H1 (cell line): ENCODE measurements at regions not wholly inside any gene's neighbourhood (a gene's known extent, or its start where the extent isn't known, plus 50 kb on each side); places are given as distances from the start of the nearest gene placed in this dataset.

ENCODE experiments used
- CTCF ChIA-PET: fragments of 300-600 bp; sonication (Branson Sonifier 250); formaldehyde crosslinking; loops from one replicate; lab custom pipeline; 2021; ENCODE audit not compliant: partially characterized antibody; lab: Charles Lee
- POLR2A ChIA-PET: fragments of 300-600 bp; sonication (Branson Sonifier 250); formaldehyde crosslinking; loops from one replicate; lab custom pipeline; 2021; ENCODE audit warnings: inconsistent platforms; ENCODE audit not compliant: partially characterized antibody; lab: Charles Lee
- DNase-seq, 2 experiments: peaks; one replicate each; pipeline versions ENCODE4 v3.0.0 to v3.0.0-alpha.2; 2010 to 2022; ENCODE audit warnings: low spot score in 2 of 2, low read depth in 1 of 2, mixed read lengths in 1 of 2
- FAIRE-seq: peaks from 2 replicates; lab custom pipeline; 2011; peaks lifted over from hg19 to GRCh38; lab: Jason Lieb, UNC
- H2AFZ ChIP-seq: 2 replicates; pipeline ENCODE4 v1.8.1; 2012; ENCODE audit warnings: low read length, inconsistent platforms
- H2AK5ac ChIP-seq: 2 replicates; pipeline ENCODE4 v1.6.1; 2013; ENCODE audit warnings: low read depth, low read length
- H2BK120ac ChIP-seq: replicated peaks from 2 replicates; pipeline ENCODE3; 2013; ENCODE audit warnings: low read depth, low read length, inconsistent platforms
- H2BK12ac ChIP-seq: 2 replicates; pipeline ENCODE4 v1.6.1; 2013; ENCODE audit warnings: low read depth, low read length
- H2BK15ac ChIP-seq: 2 replicates; pipeline ENCODE4 v1.6.1; 2013; ENCODE audit warnings: low read length
- H2BK20ac ChIP-seq: 2 replicates; pipeline ENCODE4 v1.6.1; 2013; ENCODE audit warnings: low read length
- H2BK5ac ChIP-seq: 2 replicates; pipeline ENCODE4 v1.6.1; 2013; ENCODE audit warnings: low read depth, low read length
- H3K14ac ChIP-seq: 2 replicates; pipeline ENCODE4 v1.6.1; 2013; ENCODE audit warnings: inconsistent platforms; ENCODE audit not compliant: insufficient read length
- H3K18ac ChIP-seq: 2 replicates; pipeline ENCODE4 v1.6.1; 2013; ENCODE audit warnings: low read length; ENCODE audit errors: extremely low read depth
- H3K23ac ChIP-seq: 2 replicates; pipeline ENCODE4 v1.6.1; 2013; ENCODE audit warnings: inconsistent platforms; ENCODE audit not compliant: insufficient read length
- H3K23me2 ChIP-seq: 2 replicates; pipeline ENCODE4 v1.6.1; 2013; ENCODE audit warnings: low read depth, low read length
- H3K27ac ChIP-seq: 2 replicates; pipeline ENCODE4 v1.6.1; 2011; ENCODE audit warnings: low read depth, low read length, inconsistent platforms
- H3K27me3 ChIP-seq, 4 experiments: replicated peaks in 1 of 4; 1 replicate in 1 of 4; 2 replicates in 3 of 4; pipeline versions ENCODE4 v1.6.1 to v1.8.1; 2011 to 2013; ENCODE audit warnings: low read length in 3 of 4, mild to moderate bottlenecking in 3 of 4, inconsistent platforms in 2 of 4, mixed read lengths in 2 of 4, moderate library complexity in 1 of 4; ENCODE audit not compliant: control insufficient read depth in 3 of 4, insufficient read depth in 3 of 4; ENCODE audit errors: extremely low read depth in 1 of 4
- H3K36me3 ChIP-seq, 4 experiments: 2 replicates each; pipeline versions ENCODE4 v1.6.1 to v1.8.1; 2011 to 2013; ENCODE audit warnings: mild to moderate bottlenecking in 4 of 4, low read length in 3 of 4, moderate library complexity in 2 of 4, control low read depth in 1 of 4, inconsistent platforms in 1 of 4; ENCODE audit not compliant: insufficient read depth in 4 of 4, control insufficient read depth in 2 of 4
- H3K4ac ChIP-seq: replicated peaks from 2 replicates; pipeline ENCODE3; 2013; ENCODE audit warnings: low read length, low read depth, mixed read lengths, inconsistent platforms; ENCODE audit not compliant: insufficient read length
- H3K4me1 ChIP-seq, 4 experiments: replicated peaks in 1 of 4; 1 replicate in 1 of 4; 2 replicates in 3 of 4; pipeline versions ENCODE4 v1.6.1 to v1.8.1; 2011 to 2013; ENCODE audit warnings: low read length in 3 of 4, inconsistent platforms in 2 of 4, mixed read lengths in 1 of 4; ENCODE audit not compliant: insufficient read depth in 4 of 4, control insufficient read depth in 3 of 4
- H3K4me2 ChIP-seq, 2 experiments: 2 replicates each; pipeline versions ENCODE4 v1.6.1 to v1.8.1; 2011 to 2013; ENCODE audit warnings: low read depth in 2 of 2, low read length in 2 of 2, control low read depth in 1 of 2, inconsistent platforms in 1 of 2, mild to moderate bottlenecking in 1 of 2; ENCODE audit not compliant: insufficient read depth in 1 of 2
- H3K4me3 ChIP-seq, 4 experiments: fragments of 200-600, 300-600 bp in 1 of 4; sonication (generic), shearing (Covaris generic), sonication (Bioruptor Twin) in 1 of 4; 2 replicates each; pipeline versions ENCODE4 v1.5.1 to v1.8.1; 2011 to 2016; ENCODE audit warnings: low read length in 4 of 4, low read depth in 3 of 4, control low read depth in 2 of 4, inconsistent platforms in 2 of 4, mild to moderate bottlenecking in 2 of 4, mixed read lengths in 1 of 4, moderate library complexity in 1 of 4; ENCODE audit not compliant: insufficient read depth in 2 of 4; ENCODE audit errors: extremely low read depth in 1 of 4
- H3K56ac ChIP-seq: replicated peaks from 2 replicates; pipeline ENCODE3; 2013; ENCODE audit warnings: low read depth, mild to moderate bottlenecking, mixed read lengths, low read length, inconsistent platforms; ENCODE audit not compliant: insufficient read length
- H3K79me1 ChIP-seq: 2 replicates; pipeline ENCODE4 v1.6.1; 2013; ENCODE audit warnings: low read depth, low read length, control low read depth
- H3K79me2 ChIP-seq, 2 experiments: 2 replicates each; pipeline versions ENCODE4 v1.6.1 to v1.8.1; 2012 to 2013; ENCODE audit warnings: low read length in 2 of 2, mild to moderate bottlenecking in 2 of 2, inconsistent platforms in 1 of 2; ENCODE audit not compliant: insufficient read depth in 2 of 2, control insufficient read depth in 1 of 2
- H3K9ac ChIP-seq, 4 experiments: replicated peaks in 1 of 4; 1 replicate in 1 of 4; 2 replicates in 3 of 4; pipeline versions ENCODE4 v1.6.1 to v1.8.1; 2011 to 2013; ENCODE audit warnings: low read depth in 3 of 4, low read length in 3 of 4, control low read depth in 2 of 4, mild to moderate bottlenecking in 2 of 4, moderate library complexity in 2 of 4, inconsistent platforms in 1 of 4; ENCODE audit errors: extremely low read depth in 1 of 4
- H3K9me3 ChIP-seq, 2 experiments: 2 replicates each; pipeline versions ENCODE4 v1.6.1 to v1.8.1; 2012 to 2013; ENCODE audit warnings: mild to moderate bottlenecking in 2 of 2, moderate library complexity in 2 of 2, control low read depth in 1 of 2, inconsistent platforms in 1 of 2, low read depth in 1 of 2, low read length in 1 of 2, mixed read lengths in 1 of 2; ENCODE audit not compliant: insufficient read depth in 2 of 2
- H4K20me1 ChIP-seq, 2 experiments: replicated peaks in 1 of 2; 2 replicates each; pipeline versions ENCODE3 to v1.8.1; 2011 to 2013; ENCODE audit warnings: inconsistent platforms in 2 of 2, low read length in 2 of 2, mild to moderate bottlenecking in 1 of 2; ENCODE audit not compliant: insufficient read depth in 2 of 2, control insufficient read depth in 1 of 2
- H4K5ac ChIP-seq: 2 replicates; pipeline ENCODE4 v1.6.1; 2013; ENCODE audit warnings: low read length, low read depth, mixed read lengths, inconsistent platforms; ENCODE audit not compliant: insufficient read length
- H4K8ac ChIP-seq: 2 replicates; pipeline ENCODE4 v1.8.0; 2013; ENCODE audit warnings: mild to moderate bottlenecking, moderate library complexity, low read length, inconsistent platforms; ENCODE audit not compliant: insufficient read depth; ENCODE audit errors: extremely low read depth
- H4K91ac ChIP-seq: replicated peaks from 2 replicates; pipeline ENCODE3; 2013; ENCODE audit warnings: low read length, mixed read lengths, inconsistent platforms; ENCODE audit not compliant: insufficient read length
- ASH2L ChIP-seq: fragments of 200-600, 300-600 bp; sonication (generic); IDR thresholded peaks from one replicate; pipeline ENCODE4 v1.7.1; 2017; ENCODE audit warnings: low read length
- ATF3 ChIP-seq: IDR thresholded peaks from 2 replicates; pipeline ENCODE4 v1.6.1; 2011; ENCODE audit warnings: low read depth, mild to moderate bottlenecking, low read length; ENCODE audit not compliant: insufficient read depth
- CREB1 ChIP-seq: IDR thresholded peaks from 2 replicates; pipeline ENCODE4 v1.6.1; 2012; ENCODE audit warnings: inconsistent platforms
- CTBP2 ChIP-seq: IDR thresholded peaks from 2 replicates; pipeline ENCODE4 v1.7.0; 2011; ENCODE audit warnings: borderline replicate concordance, mild to moderate bottlenecking, moderate library complexity, mixed read lengths, low read length; ENCODE audit not compliant: insufficient read depth, insufficient read length
- FOSL1 ChIP-seq: IDR thresholded peaks from 2 replicates; pipeline ENCODE4 v1.6.1; 2011; ENCODE audit warnings: mild to moderate bottlenecking, low read depth, low read length, moderate library complexity; ENCODE audit not compliant: insufficient read depth
- HDAC6 ChIP-seq: IDR thresholded peaks from one replicate; pipeline ENCODE4 v1.7.1; 2012; ENCODE audit warnings: low read depth, mild to moderate bottlenecking, inconsistent platforms, low read length, moderate library complexity
- KDM5A ChIP-seq: fragments of 200-600 bp; IDR thresholded peaks from 2 replicates; pipeline ENCODE4 v1.7.1; 2012; ENCODE audit warnings: mild to moderate bottlenecking, low read length, inconsistent platforms, mixed read lengths
- NANOG ChIP-seq: IDR thresholded peaks from 2 replicates; pipeline ENCODE4 v1.6.1; 2011; ENCODE audit warnings: low read length, low read depth, mild to moderate bottlenecking, inconsistent platforms; ENCODE audit not compliant: insufficient read depth, poor library complexity, severe bottlenecking
- POLR2A ChIP-seq, 2 experiments: IDR thresholded peaks; 1 replicate in 1 of 2; 2 replicates in 1 of 2; pipeline ENCODE4 v1.6.1; 2011; ENCODE audit warnings: low read depth in 2 of 2, low read length in 2 of 2, mild to moderate bottlenecking in 2 of 2; ENCODE audit errors: control extremely low read depth in 1 of 2
- POU5F1 ChIP-seq: IDR thresholded peaks from 2 replicates; pipeline ENCODE4 v1.6.1; 2011; ENCODE audit warnings: low read depth, mild to moderate bottlenecking, low read length, moderate library complexity
- RAD21 ChIP-seq, 2 experiments: IDR thresholded peaks in 1 of 2; conservative IDR thresholded peaks in 1 of 2; 2 replicates each; pipeline ENCODE4 v1.6.1; 2011; ENCODE audit warnings: low read depth in 2 of 2, low read length in 2 of 2, improper control_type of control experiment in 1 of 2, inconsistent platforms in 1 of 2, mild to moderate bottlenecking in 1 of 2, moderate library complexity in 1 of 2
- SP2 ChIP-seq: IDR thresholded peaks from 2 replicates; pipeline ENCODE4 v1.6.1; 2012; ENCODE audit warnings: mild to moderate bottlenecking, low read length, inconsistent platforms
- WGBS, 2 experiments: shearing (Covaris generic) in 1 of 2; methylation state at CpG; one replicate each; pipeline versions ENCODE4 v1.1.6 to v1.1.7; 2013 to 2015; ENCODE audit warnings: low lambda C conversion rate in 2 of 2, mixed read lengths in 2 of 2, inconsistent platforms in 1 of 2, low coverage in 1 of 2, missing lambda C conversion rate in 1 of 2; ENCODE audit not compliant: insufficient replicate concordance in 2 of 2, insufficient coverage in 1 of 2, insufficient read length in 1 of 2; ENCODE audit errors: extremely low coverage in 1 of 2, missing lambda C conversion rate in 1 of 2; 5-methylcytosine and 5-hydroxymethylcytosine counted together
- TF ChIP-seq, protein P1 (sequence below): IDR thresholded peaks from 2 replicates; pipeline ENCODE4 v1.6.1; 2011; ENCODE audit warnings: low read length, improper control_type of control experiment

GRCh38 chr9:100670719-100671118, 92.8 kb downstream of the CAVIN4 start:
- peak overlapping the region; percentile 41; the same call in 1 of the 2 replicates for H2BK12ac ChIP-seq
- no peak overlapping the region for H2BK15ac ChIP-seq
- H3K9ac ChIP-seq, result no peak overlapping the region
- no peak overlapping the region for H4K8ac ChIP-seq
- H2BK20ac ChIP-seq, result peak overlapping the region; percentile 17; the same call in 1 of the 2 replicates
- ChIA-PET POLR2A (no interaction called here), CTCF (interaction anchor here (0.7 to 1.7 kb wide), 3 partner anchors 13 to 70 kb away, joined by 3 to 4 read pairs (median 3); no protein-coding TSS in a partner anchor)
- DNase-seq, result no peak
- no peaks in the 10 kb centered on the region for H3K79me1 ChIP-seq
- H3K18ac ChIP-seq, result no peak overlapping the region
- H2AFZ ChIP-seq, result peak overlapping the region; percentile 83
- peak overlapping the region in 1 of 2 experiments; percentile 8; a peak in 2 of 4 replicates for H3K4me2 ChIP-seq
- peaks cover 0 to 4% of the 10 kb centered on the region in 2 experiments; a peak in 1 of 4 replicates for H3K9me3 ChIP-seq
- H3K23ac ChIP-seq, result no peak overlapping the region
- H4K5ac ChIP-seq, result no peak overlapping the region
- H4K20me1 ChIP-seq, result no peaks in the 10 kb centered on the region
- H3K23me2 ChIP-seq, result no peaks in the 10 kb centered on the region
- no peak overlapping the region for H3K56ac ChIP-seq
- WGBS, 2 experiments, result 72% methylated on average over 2 of the region's 2 CpGs; no CpG with 5 or more reads in 1 of the 2 experiments
- H3K27ac ChIP-seq, result no peak overlapping the region
- peak overlapping the region; percentile 41 for H2BK120ac ChIP-seq
- no peak overlapping the region for H3K14ac ChIP-seq
- peak; percentile 65 for FAIRE-seq
- no peaks in the 10 kb centered on the region for H3K36me3 ChIP-seq
- no peak overlapping the region for H3K4ac ChIP-seq
- H3K27me3 ChIP-seq, result no peaks in the 10 kb centered on the region
- no peaks in the 10 kb centered on the region for H3K79me2 ChIP-seq
- TF ChIP-seq POU5F1 (no peak), ATF3 (no peak), CREB1 (no peak), NANOG (no peak), SP2 (no peak), FOSL1 (no peak), KDM5A (no peak), POLR2A (IDR thresholded peaks at IDR 0.05; ENCODE audit: control extremely low read depth in 1 of 2, low read depth in 2 of 2, low read length in 2 of 2) (no peak), HDAC6 (no peak), ASH2L (no peak), RAD21 (IDR thresholded peaks at IDR 0.05 in 1 of 2, conservative IDR thresholded peaks at IDR 0.05 in 1 of 2; ENCODE audit: low read depth in 2 of 2, low read length in 2 of 2) (no peak), CTBP2 (no peak)
- TF ChIP-seq, protein P1, sequence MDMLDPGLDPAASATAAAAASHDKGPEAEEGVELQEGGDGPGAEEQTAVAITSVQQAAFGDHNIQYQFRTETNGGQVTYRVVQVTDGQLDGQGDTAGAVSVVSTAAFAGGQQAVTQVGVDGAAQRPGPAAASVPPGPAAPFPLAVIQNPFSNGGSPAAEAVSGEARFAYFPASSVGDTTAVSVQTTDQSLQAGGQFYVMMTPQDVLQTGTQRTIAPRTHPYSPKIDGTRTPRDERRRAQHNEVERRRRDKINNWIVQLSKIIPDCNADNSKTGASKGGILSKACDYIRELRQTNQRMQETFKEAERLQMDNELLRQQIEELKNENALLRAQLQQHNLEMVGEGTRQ, result no peak
- TF ChIP-seq, all 59 proteins: peak for 0
- Histone ChIP-seq H2AK5ac (no peak overlapping the region), H4K91ac (no peak overlapping the region), H3K4me3 (no peak overlapping the region), H3K4me1 (peaks cover 2 to 18% (median 10%) of the 10 kb centered on the region in 4 experiments; a peak in 5 of 7 replicates), H2BK5ac (peak overlapping the region; percentile 2; the same call in 1 of the 2 replicates)
